OCI-LY1 (cell line): ENCODE measurements at regions not wholly inside any gene's neighbourhood (a gene's known extent, or its start where the extent isn't known, plus 50 kb on each side); places are given as distances from the start of the nearest gene placed in this dataset.

Source experiments
- H2AFZ ChIP-seq: fragments of 200-600 bp; sonication (generic), shearing (Covaris generic); 2 replicates; pipeline ENCODE4 v1.6.0; 2014; ENCODE audit warnings: antibody characterized with exemption, mild to moderate bottlenecking, low read length
- H3F3A ChIP-seq: fragments of 200-600 bp; sonication (generic), shearing (Covaris generic); 2 replicates; pipeline ENCODE4 v1.6.0; 2014; ENCODE audit warnings: mild to moderate bottlenecking, antibody characterized with exemption, low read length, moderate library complexity; ENCODE audit not compliant: insufficient read depth
- H3K27ac ChIP-seq: fragments of 200-600 bp; sonication (generic); 2 replicates; pipeline ENCODE4 v1.5.1; 2014; ENCODE audit warnings: low read length, mixed run types, mild to moderate bottlenecking, low read depth; ENCODE audit not compliant: poor library complexity, severe bottlenecking
- H3K27me3 ChIP-seq: fragments of 200-600 bp; sonication (generic); 2 replicates; pipeline ENCODE4 v1.6.0; 2014; ENCODE audit warnings: antibody characterized with exemption, mild to moderate bottlenecking, low read length, moderate library complexity; ENCODE audit not compliant: insufficient read depth
- H3K36me3 ChIP-seq: fragments of 200-600 bp; sonication (generic); 2 replicates; pipeline ENCODE4 v1.6.1; 2014; ENCODE audit warnings: mild to moderate bottlenecking, antibody characterized with exemption, low read length, moderate library complexity, mixed read lengths; ENCODE audit not compliant: insufficient read depth
- H3K4me1 ChIP-seq: fragments of 200-600 bp; sonication (generic); 2 replicates; pipeline ENCODE4 v1.5.1; 2014; ENCODE audit warnings: mild to moderate bottlenecking, low read length, moderate library complexity; ENCODE audit not compliant: insufficient read depth, severe bottlenecking
- H3K4me2 ChIP-seq: fragments of 200-600 bp; sonication (generic), shearing (Covaris generic); 2 replicates; pipeline ENCODE4 v1.6.1; 2014; ENCODE audit warnings: low read length
- H3K4me3 ChIP-seq: fragments of 200-600 bp; sonication (generic); 2 replicates; pipeline ENCODE4 v1.5.1; 2014; ENCODE audit warnings: low read length, low read depth, mild to moderate bottlenecking, mixed read lengths; ENCODE audit not compliant: poor library complexity, severe bottlenecking
- H3K79me2 ChIP-seq: fragments of 200-600 bp; shearing (Covaris generic); 2 replicates; pipeline ENCODE4 v1.6.1; 2016; ENCODE audit warnings: mixed run types, low read length, mixed read lengths; ENCODE audit not compliant: insufficient read depth
- H3K9ac ChIP-seq: fragments of 200-600 bp; sonication (generic), shearing (Covaris generic); 2 replicates; pipeline ENCODE4 v1.6.1; 2014; ENCODE audit warnings: mild to moderate bottlenecking, low read length, mixed read lengths
- H3K9me2 ChIP-seq: fragments of 200-600 bp; sonication (generic), shearing (Covaris generic); 2 replicates; pipeline ENCODE4 v1.6.1; 2014; ENCODE audit warnings: low read depth, mild to moderate bottlenecking, low read length, mixed read lengths
- H3K9me3 ChIP-seq: fragments of 200-600 bp; shearing (Covaris generic); 2 replicates; pipeline ENCODE4 v1.6.1; 2014; ENCODE audit warnings: low read length, mixed read lengths
- H4K20me1 ChIP-seq: fragments of 200-600 bp; sonication (generic), shearing (Covaris generic); 2 replicates; pipeline ENCODE4 v1.6.0; 2016; ENCODE audit warnings: mild to moderate bottlenecking, low read length; ENCODE audit not compliant: insufficient read depth
- CTCF ChIP-seq: fragments of 200-600 bp; sonication (generic), shearing (Covaris generic); IDR thresholded peaks from 2 replicates; pipeline ENCODE4 v1.5.1; 2017; ENCODE audit warnings: mild to moderate bottlenecking, antibody characterized with exemption, low read length, moderate library complexity, mixed read lengths
- EZH2 ChIP-seq: fragments of 200-600 bp; sonication (generic), shearing (Covaris generic); IDR thresholded peaks from 2 replicates; pipeline ENCODE4 v1.8.0; 2017; ENCODE audit warnings: borderline replicate concordance, mixed run types, mild to moderate bottlenecking, antibody characterized with exemption, low read length, moderate library complexity, mixed read lengths

- Histone ChIP-seq H3K27ac (no peak overlapping the region), H4K20me1 (no peaks in the 10 kb centered on the region; the same call in 1 of the 2 replicates), H3K4me3 (no peak overlapping the region), H3K9me2 (no peaks in the 10 kb centered on the region), H2AFZ (no peak overlapping the region), H3K9me3 (0 out of 2 replicates have a peak, but pooled peaks cover 1% of the 10 kb centered on the region), H3K4me1 (no peaks in the 10 kb centered on the region), H3K9ac (no peak overlapping the region), H3K4me2 (no peak overlapping the region), H3K27me3 (no peaks in the 10 kb centered on the region), H3F3A (no peaks in the 10 kb centered on the region), H3K79me2 (no peaks in the 10 kb centered on the region), H3K36me3 (no peaks in the 10 kb centered on the region)
- TF ChIP-seq EZH2: no peak
- TF ChIP-seq CTCF: no peak
These were observed 132.4 kb upstream of the TIAM1 start for GRCh38 chr21:31476263-31477022.

GRCh38 chr21:31475223-31475622, 131.2 kb upstream of the TIAM1 start:
- no peaks in the 10 kb centered on the region for H3K79me2 ChIP-seq
- H3K36me3 ChIP-seq: no peaks in the 10 kb centered on the region
- no peaks in the 10 kb centered on the region for H3K9me2 ChIP-seq
- no peaks in the 10 kb centered on the region for H3K27me3 ChIP-seq
- H2AFZ ChIP-seq: no peak overlapping the region
- no peaks in the 10 kb centered on the region for H3K9me3 ChIP-seq
- H3F3A ChIP-seq: no peaks in the 10 kb centered on the region
- H3K4me1 ChIP-seq: no peaks in the 10 kb centered on the region
- no peak for TF ChIP-seq CTCF
- no peak for TF ChIP-seq EZH2
- H3K9ac ChIP-seq: no peak overlapping the region
- H3K4me3 ChIP-seq: no peak overlapping the region
- H4K20me1 ChIP-seq: no peaks in the 10 kb centered on the region; the same call in 1 of the 2 replicates
- H3K27ac ChIP-seq: no peak overlapping the region
- H3K4me2 ChIP-seq: no peak overlapping the region

GRCh38 chr21:31473685-31474345, 129.8 kb upstream of the TIAM1 start:
- Histone ChIP-seq H3K27me3 (no peaks in the 10 kb centered on the region), H3K79me2 (no peaks in the 10 kb centered on the region), H3K4me1 (no peaks in the 10 kb centered on the region), H3K4me3 (no peak overlapping the region), H3K36me3 (no peaks in the 10 kb centered on the region), H3K9me3 (no peaks in the 10 kb centered on the region), H3K9me2 (no peaks in the 10 kb centered on the region), H3K4me2 (no peak overlapping the region), H3K9ac (no peak overlapping the region), H2AFZ (no peak overlapping the region), H4K20me1 (no peaks in the 10 kb centered on the region; the same call in 1 of the 2 replicates), H3F3A (no peaks in the 10 kb centered on the region), H3K27ac (no peak overlapping the region)
- TF ChIP-seq CTCF: no peak
